Spinal cord (tissue), 9 donors: ENCODE measurements at regions not wholly inside any gene's neighbourhood (a gene's known extent, or its start where the extent isn't known, plus 50 kb on each side); places are given as distances from the start of the nearest gene placed in this dataset.
"Not testable (repeated sequence)": the region's sequence is repeated elsewhere in the genome, so short reads cannot be mapped to it uniquely, and the experiment has no call there.

ENCODE experiments used
- DNase-seq, 6 donors: peaks; one replicate each; pipeline versions ENCODE4 v3.0.0 to v3.0.0-alpha.2; 2013 to 2015; ENCODE audit warnings: low spot score in 6 of 6, low read depth in 4 of 6
- H3K27ac ChIP-seq: one replicate; pipeline ENCODE4 v1.5.1; 2013; ENCODE audit warnings: low read depth, low read length, control low read depth
- H3K27me3 ChIP-seq: one replicate; pipeline ENCODE4 v1.6.1; 2013; ENCODE audit warnings: low read length; ENCODE audit not compliant: control insufficient read depth, insufficient read depth
- H3K36me3 ChIP-seq: one replicate; pipeline ENCODE4 v1.6.1; 2013; ENCODE audit warnings: low read length; ENCODE audit not compliant: control insufficient read depth, insufficient read depth
- H3K4me1 ChIP-seq: one replicate; pipeline ENCODE4 v1.6.1; 2013; ENCODE audit warnings: low read length; ENCODE audit not compliant: control insufficient read depth, insufficient read depth
- H3K4me3 ChIP-seq: one replicate; pipeline ENCODE4 v1.5.1; 2013; ENCODE audit warnings: low read depth, low read length, control low read depth
- H3K9me3 ChIP-seq: one replicate; pipeline ENCODE4 v1.6.1; 2013; ENCODE audit warnings: low read length; ENCODE audit not compliant: control insufficient read depth, insufficient read depth
- WGBS: methylation state at CpG from one replicate; pipeline ENCODE4 v1.1.5; 2013; ENCODE audit warnings: missing lambda C conversion rate; ENCODE audit not compliant: insufficient coverage; 5-methylcytosine and 5-hydroxymethylcytosine counted together
- donor health status: healthy.

DNA sequence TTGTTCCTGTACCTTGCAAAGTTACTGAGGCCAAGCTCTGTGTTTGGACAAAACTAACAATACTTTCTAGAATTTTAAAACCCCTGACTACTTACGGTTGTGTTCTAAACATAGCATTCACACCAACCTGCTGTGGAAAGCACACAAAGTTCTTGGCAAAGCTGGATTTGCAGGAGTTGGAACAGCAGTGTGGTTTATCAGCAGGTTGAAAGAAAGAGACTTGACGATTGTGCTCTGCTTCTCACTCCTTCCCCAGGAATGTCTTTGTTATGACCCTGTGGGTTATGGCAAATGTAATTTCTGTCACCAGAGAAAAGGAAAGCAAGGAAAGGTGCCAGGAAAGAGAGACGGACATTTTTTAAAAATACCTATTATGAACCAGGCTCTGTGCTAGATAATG lies 165.5 kb upstream of the TGFBR2 start:
- no peak overlapping the region for H3K27ac ChIP-seq
- no peaks in the 10 kb centered on the region for H3K27me3 ChIP-seq
- no peaks in the 10 kb centered on the region for H3K9me3 ChIP-seq
- peak in 1 of 6 donors; percentile 22 for DNase-seq
- H3K4me1 ChIP-seq = no peaks in the 10 kb centered on the region
- no CpG with 5 or more reads among the region's 3 CpGs for WGBS
- H3K4me3 ChIP-seq = no peak overlapping the region
- no peaks in the 10 kb centered on the region for H3K36me3 ChIP-seq

DNA sequence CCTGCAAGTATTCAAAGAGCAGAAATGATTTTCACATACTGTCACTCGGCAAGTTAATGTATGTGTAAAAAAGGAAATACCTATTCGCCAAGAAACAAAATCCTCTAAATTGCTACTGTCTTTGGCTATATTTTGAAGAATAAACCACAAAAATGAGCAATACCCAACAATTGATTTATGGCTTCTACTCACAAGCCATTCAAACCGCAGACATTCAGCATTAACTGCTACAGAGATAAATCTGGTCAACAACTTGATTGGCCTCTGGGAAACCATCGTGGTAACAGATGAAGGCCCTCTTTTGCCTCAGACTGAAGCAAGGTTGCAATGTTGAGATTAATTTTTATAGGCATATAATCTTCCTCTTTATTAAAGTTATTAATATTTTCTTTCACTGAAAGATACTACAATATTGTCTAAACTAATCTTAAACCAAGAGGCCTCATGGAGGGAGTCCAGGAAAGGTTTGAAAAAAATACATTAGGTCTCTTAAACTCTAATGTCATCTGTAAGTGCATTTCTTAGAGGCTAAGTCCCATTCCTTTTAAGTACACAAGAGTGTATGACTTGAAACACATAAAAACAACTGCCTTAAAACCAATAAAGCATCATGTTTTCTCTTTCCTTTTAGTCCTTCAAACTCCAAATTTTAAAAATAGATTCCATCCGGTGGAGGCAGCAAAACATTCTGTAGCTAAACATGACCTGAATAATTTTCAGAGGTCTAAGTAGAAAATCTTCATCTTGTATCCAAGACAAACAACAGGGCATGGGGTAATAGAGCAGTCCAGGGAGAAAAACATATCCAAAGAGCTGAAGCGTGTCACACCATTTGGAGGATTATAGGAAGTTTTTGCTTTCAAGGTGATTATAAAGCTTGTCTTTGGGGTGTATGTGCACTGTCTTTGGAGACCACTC lies 162.4 kb upstream of the TGFBR2 start:
- Histone ChIP-seq H3K4me1 (no peaks in the 10 kb centered on the region), H3K36me3 (no peaks in the 10 kb centered on the region), H3K9me3 (no peaks in the 10 kb centered on the region), H3K4me3 (no peak overlapping the region), H3K27me3 (no peaks in the 10 kb centered on the region), H3K27ac (no peak overlapping the region)
- DNase-seq = peak in 1 of 6 donors; percentile 9
- WGBS = no CpG with 5 or more reads among the region's 6 CpGs

DNA sequence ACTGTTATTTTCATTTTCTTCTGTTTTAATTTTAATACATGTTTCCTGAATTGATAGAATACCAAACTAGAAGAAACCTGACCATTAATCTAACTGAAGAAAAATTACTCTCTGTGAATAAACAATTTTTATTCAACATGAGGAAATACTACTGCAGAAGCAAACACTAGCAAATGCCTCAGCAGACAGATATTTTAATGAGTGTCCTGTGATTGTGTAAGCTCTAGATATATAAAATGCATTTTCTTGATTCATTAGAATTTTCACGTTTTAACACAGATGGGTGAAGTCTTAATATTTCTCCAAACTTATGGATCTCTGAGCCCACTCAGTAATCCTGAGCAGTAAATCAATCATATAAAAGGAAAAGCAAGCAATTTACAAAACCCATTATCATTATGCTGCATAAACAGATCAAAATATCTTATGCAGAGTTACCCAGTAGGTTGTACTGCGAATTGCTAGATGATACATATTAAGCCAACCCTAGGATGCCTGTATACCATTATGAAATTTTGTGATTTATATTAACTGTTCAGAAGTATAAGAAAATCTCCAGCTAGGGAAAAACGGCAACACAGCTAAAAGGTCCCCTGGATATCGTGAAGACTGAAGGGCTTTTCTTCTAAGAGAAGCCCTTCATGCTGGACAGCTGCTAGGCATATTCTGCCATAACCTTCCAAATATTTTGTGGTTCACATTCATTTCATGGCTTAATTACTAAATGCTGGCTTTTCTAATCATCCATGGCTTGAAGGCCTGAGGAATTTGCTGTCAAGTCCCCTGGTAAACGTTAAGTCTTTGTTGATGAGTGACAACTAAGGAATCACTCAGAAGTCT lies 157.7 kb upstream of the TGFBR2 start:
- WGBS = 71% methylated on average over 1 of the region's 5 CpGs
- H3K36me3 ChIP-seq = no peaks in the 10 kb centered on the region
- no peaks in the 10 kb centered on the region for H3K27me3 ChIP-seq
- H3K4me1 ChIP-seq = no peaks in the 10 kb centered on the region
- peaks cover 2% of the 10 kb centered on the region for H3K9me3 ChIP-seq
- peak in 1 of 6 donors; percentile 67 for DNase-seq
- H3K4me3 ChIP-seq = no peak overlapping the region
- peak overlapping the region; percentile 87 for H3K27ac ChIP-seq

DNA sequence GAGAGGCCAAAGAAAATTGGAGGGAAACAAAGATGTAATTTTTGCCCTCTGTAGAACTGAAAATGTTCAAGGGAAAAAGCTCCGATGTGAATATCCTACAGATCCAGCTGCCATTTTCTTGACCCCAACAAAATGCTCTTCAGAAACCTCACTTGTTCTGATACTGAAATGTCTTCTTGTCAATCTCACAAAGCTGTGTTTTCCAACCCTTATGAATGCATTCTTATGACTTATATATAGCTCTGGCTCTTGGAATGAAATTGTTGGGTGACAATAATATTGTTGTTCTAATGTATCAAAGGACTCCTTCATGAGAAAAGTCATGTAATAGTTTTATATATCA lies 157.1 kb upstream of the TGFBR2 start:
- Histone ChIP-seq H3K27me3 (no peaks in the 10 kb centered on the region), H3K36me3 (no peaks in the 10 kb centered on the region), H3K4me3 (no peak overlapping the region), H3K9me3 (peaks cover 2% of the 10 kb centered on the region), H3K27ac (no peak overlapping the region), H3K4me1 (no peaks in the 10 kb centered on the region)
- WGBS = no CpG with 5 or more reads among the region's 1 CpG
- DNase-seq = peak in 1 of 6 donors; percentile 55

- no CpG with 5 or more reads among the region's 3 CpGs for WGBS
- H3K9me3 ChIP-seq = peaks cover 2% of the 10 kb centered on the region
These were observed 154.0 kb upstream of the TGFBR2 start for GRCh38 chr3:30452446-30452845.

GRCh38 chr3:30453360-30454039 lies 152.9 kb upstream of the TGFBR2 start:
- H3K36me3 ChIP-seq = no peaks in the 10 kb centered on the region
- H3K27ac ChIP-seq = no peak overlapping the region
- DNase-seq = peak in 1 of 6 donors; percentile 24
- peaks cover 2% of the 10 kb centered on the region for H3K9me3 ChIP-seq
- H3K27me3 ChIP-seq = no peaks in the 10 kb centered on the region
- H3K4me3 ChIP-seq = no peak overlapping the region
- H3K4me1 ChIP-seq = no peaks in the 10 kb centered on the region
- 80% methylated on average over 1 of the region's 4 CpGs for WGBS

More at GRCh38 chr3:30452446-30452845, 154.0 kb upstream of the TGFBR2 start:
- no peak overlapping the region for H3K27ac ChIP-seq
- no peak overlapping the region for H3K4me3 ChIP-seq
- DNase-seq = no peak
- H3K36me3 ChIP-seq = no peaks in the 10 kb centered on the region
- H3K27me3 ChIP-seq = no peaks in the 10 kb centered on the region
- no peaks in the 10 kb centered on the region for H3K4me1 ChIP-seq

GRCh38 chr3:30454636-30455035 lies 151.8 kb upstream of the TGFBR2 start:
- WGBS = 100% methylated on average over 1 of the region's 1 CpG
- DNase-seq = no peak
- no peaks in the 10 kb centered on the region for H3K27me3 ChIP-seq

DNA sequence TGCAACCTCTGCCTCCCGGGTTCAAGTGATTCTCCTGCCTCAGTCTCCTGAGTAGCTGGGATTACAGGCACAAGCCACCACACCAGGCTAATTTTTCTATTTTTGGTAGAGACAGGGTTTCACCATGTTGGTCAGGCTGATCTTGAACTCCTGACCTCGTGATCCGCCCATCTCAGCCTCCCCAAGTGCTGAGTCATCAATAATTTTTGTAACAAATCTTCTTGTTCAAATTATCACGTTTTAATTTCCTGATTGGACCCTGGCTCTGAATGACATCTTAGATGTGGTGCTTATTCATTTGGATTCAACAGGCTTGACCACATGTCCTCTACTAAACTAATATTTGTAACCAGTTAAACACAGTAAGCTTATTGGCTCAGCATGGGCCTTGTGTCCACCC lies 151.3 kb upstream of the TGFBR2 start:
- H3K27ac ChIP-seq = peak overlapping the region; percentile 51
- not testable (repeated sequence) for H3K27me3 ChIP-seq, DNase-seq, H3K4me3 ChIP-seq, H3K36me3 ChIP-seq, H3K4me1 ChIP-seq, H3K9me3 ChIP-seq
- no CpG with 5 or more reads among the region's 4 CpGs for WGBS

More at GRCh38 chr3:30454636-30455035, 151.8 kb upstream of the TGFBR2 start:
- H3K4me1 ChIP-seq = no peaks in the 10 kb centered on the region
- H3K9me3 ChIP-seq = peaks cover 2% of the 10 kb centered on the region
- no peaks in the 10 kb centered on the region for H3K36me3 ChIP-seq
- no peak overlapping the region for H3K4me3 ChIP-seq
- H3K27ac ChIP-seq = no peak overlapping the region

DNA sequence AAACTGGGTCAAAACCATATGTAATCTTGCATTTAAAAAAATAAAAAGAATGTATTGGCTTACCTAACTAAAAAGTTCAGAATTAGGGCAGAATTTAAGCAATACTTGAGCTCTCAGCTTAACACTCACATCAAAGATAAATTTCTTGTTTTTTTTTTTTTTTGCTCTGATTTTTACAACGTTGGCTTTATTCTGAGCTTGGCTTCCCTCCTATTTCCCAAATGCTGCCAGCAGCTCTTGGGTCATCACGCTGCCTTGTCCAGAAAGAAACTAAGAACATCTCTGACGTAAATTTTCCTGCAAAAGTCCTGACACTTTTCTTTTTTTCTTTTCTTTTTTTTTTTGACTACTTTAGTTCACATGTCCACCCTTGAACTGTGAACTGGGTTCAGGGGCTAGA lies 150.6 kb upstream of the TGFBR2 start:
- peak in 1 of 6 donors; percentile 27 for DNase-seq
- Histone ChIP-seq H3K27ac (peak overlapping the region; percentile 51), H3K9me3 (peaks cover 2% of the 10 kb centered on the region), H3K4me1 (no peaks in the 10 kb centered on the region), H3K36me3 (no peaks in the 10 kb centered on the region), H3K4me3 (no peak overlapping the region), H3K27me3 (no peaks in the 10 kb centered on the region)
- WGBS = 73% methylated on average over 3 of the region's 3 CpGs
